Peyer's patch (tissue), 4 donors: ENCODE measurements at regions not wholly inside any gene's neighbourhood (a gene's known extent, or its start where the extent isn't known, plus 50 kb on each side); places are given as distances from the start of the nearest gene placed in this dataset.

Experiments used
- DNase-seq, 3 donors: peaks; one replicate each; pipeline ENCODE4 v3.0.0-alpha.2; 2017 to 2019
- H3K27ac ChIP-seq, 4 donors: fragments of 200-600 bp; sonication (generic); one replicate each; pipeline ENCODE4 v1.5.1; 2016 to 2019
- H3K27me3 ChIP-seq, 2 donors: fragments of 200-600 bp; sonication (generic); one replicate each; pipeline ENCODE4 v1.5.1; 2019
- H3K36me3 ChIP-seq, 3 donors: fragments of 200-600 bp; sonication (generic); one replicate each; pipeline ENCODE4 v1.5.1; 2016 to 2019
- H3K4me1 ChIP-seq, 4 donors: fragments of 200-600 bp; sonication (generic); one replicate each; pipeline ENCODE4 v1.5.1; 2016 to 2019
- H3K4me3 ChIP-seq, 4 donors: fragments of 200-600 bp; sonication (generic); 1 replicate in 3 of 4; 2 replicates in 1 of 4; pipeline ENCODE4 v1.5.1; 2016 to 2019; ENCODE audit warnings: mild to moderate bottlenecking in 1 of 4
- H3K9me3 ChIP-seq, 4 donors: fragments of 200-600 bp; sonication (generic); one replicate each; pipeline ENCODE4 v1.5.1; 2016 to 2019; ENCODE audit warnings: mild to moderate bottlenecking in 1 of 4
- CTCF ChIP-seq, 6 experiments: fragments of 450-650 bp in 4 of 6; fragments of 200-600 bp in 2 of 6; sonication (generic) in 1 of 6; IDR thresholded peaks; one replicate each; pipeline ENCODE4 v1.5.1; 2017 to 2019; ENCODE audit warnings: antibody characterized with exemption in 6 of 6, mild to moderate bottlenecking in 3 of 6, moderate library complexity in 1 of 6
- POLR2A ChIP-seq, 2 donors: fragments of 450-650 bp; IDR thresholded peaks; one replicate each; pipeline ENCODE4 v1.5.1; 2017; ENCODE audit warnings: antibody characterized with exemption in 2 of 2, mild to moderate bottlenecking in 2 of 2, moderate library complexity in 2 of 2

GRCh38 chr15:97654481-97655076 lies 305.9 kb upstream of the ARRDC4 start:
- TF ChIP-seq POLR2A (IDR thresholded peaks at IDR 0.05) (no peak), CTCF (IDR thresholded peaks at IDR 0.05) (no peak)
- H3K4me3 ChIP-seq: no peak overlapping the region
- no peak for DNase-seq
- peaks cover 0 to 8% (median 0%) of the 10 kb centered on the region in 4 donors for H3K4me1 ChIP-seq
- H3K9me3 ChIP-seq: no peaks in the 10 kb centered on the region
- no peak overlapping the region for H3K27ac ChIP-seq
- no peaks in the 10 kb centered on the region for H3K27me3 ChIP-seq
- H3K36me3 ChIP-seq: no peaks in the 10 kb centered on the region

GRCh38 chr15:97661796-97662195 lies 298.7 kb upstream of the ARRDC4 start:
- no peak for DNase-seq
- H3K27me3 ChIP-seq: no peaks in the 10 kb centered on the region
- no peak overlapping the region for H3K27ac ChIP-seq
- no peaks in the 10 kb centered on the region for H3K9me3 ChIP-seq
- H3K4me3 ChIP-seq: no peak overlapping the region
- H3K36me3 ChIP-seq: no peaks in the 10 kb centered on the region
- H3K4me1 ChIP-seq: no peaks in the 10 kb centered on the region
- TF ChIP-seq POLR2A (IDR thresholded peaks at IDR 0.05): no peak
- TF ChIP-seq CTCF (IDR thresholded peaks at IDR 0.05): no peak

- Histone ChIP-seq H3K4me1 (no peaks in the 10 kb centered on the region), H3K4me3 (no peak overlapping the region), H3K27ac (no peak overlapping the region), H3K36me3 (no peaks in the 10 kb centered on the region), H3K9me3 (no peaks in the 10 kb centered on the region), H3K27me3 (no peaks in the 10 kb centered on the region)
- TF ChIP-seq POLR2A (IDR thresholded peaks at IDR 0.05) (no peak), CTCF (IDR thresholded peaks at IDR 0.05) (no peak)
- no peak for DNase-seq
Observed at GRCh38 chr15:97672586-97672985, 287.9 kb upstream of the ARRDC4 start.

- Histone ChIP-seq H3K36me3 (no peaks in the 10 kb centered on the region), H3K4me1 (peaks cover 0 to 18% (median 0%) of the 10 kb centered on the region in 4 donors), H3K9me3 (no peaks in the 10 kb centered on the region), H3K27me3 (no peaks in the 10 kb centered on the region), H3K27ac (peak overlapping the region in 2 of 4 donors; percentile 51 to 74), H3K4me3 (no peak overlapping the region)
- TF ChIP-seq POLR2A (IDR thresholded peaks at IDR 0.05) (no peak), CTCF (IDR thresholded peaks at IDR 0.05) (no peak)
- peak in 1 of 3 donors; percentile 66 for DNase-seq
Observed at GRCh38 chr15:97678656-97679055, 281.8 kb upstream of the ARRDC4 start.

- Histone ChIP-seq H3K36me3 (no peaks in the 10 kb centered on the region), H3K4me3 (no peak overlapping the region), H3K27ac (peak overlapping the region in 2 of 4 donors; percentile 51 to 74), H3K27me3 (no peaks in the 10 kb centered on the region), H3K9me3 (no peaks in the 10 kb centered on the region), H3K4me1 (peaks cover 0 to 18% (median 0%) of the 10 kb centered on the region in 4 donors)
- no peak for DNase-seq
- TF ChIP-seq POLR2A (IDR thresholded peaks at IDR 0.05): no peak
- TF ChIP-seq CTCF (IDR thresholded peaks at IDR 0.05): no peak
Observed at GRCh38 chr15:97679106-97679688, 281.3 kb upstream of the ARRDC4 start.
